T47D (cell line): ENCODE measurements at regions not wholly inside any gene's neighbourhood (a gene's known extent, or its start where the extent isn't known, plus 50 kb on each side); places are given as distances from the start of the nearest gene placed in this dataset.
"Not testable (repeated sequence)": the region's sequence is repeated elsewhere in the genome, so short reads cannot be mapped to it uniquely, and the experiment has no call there.

Experiments
- DNase-seq, 2 experiments: peaks; one replicate each; pipeline versions ENCODE4 v3.0.0 to v3.0.0-alpha.2; 2011 to 2012; ENCODE audit warnings: low read depth in 1 of 2, low spot score in 1 of 2
- JUND ChIP-seq: IDR thresholded peaks from 2 replicates; pipeline ENCODE4 v1.6.1; 2012; ENCODE audit warnings: low read depth
- in situ Hi-C: cut with HindIII; loops from 2 replicates; pipeline ENCODE4 v1.10.0; 2016; ENCODE audit warnings: low sequenced_read_pairs, low pct_unique_long_range_greater_than_20kb

GRCh38 chr22:33971561-33971961 is 51.3 kb upstream of the LARGE1 start:
- in situ Hi-C loops = no loop called here
- no peak for TF ChIP-seq JUND
- DNase-seq = no peak

GRCh38 chr22:33975841-33976240 is 55.6 kb upstream of the LARGE1 start:
- TF ChIP-seq JUND = no peak
- in situ Hi-C loops = no loop called here
- no peak for DNase-seq

GRCh38 chr22:33983558-33983957 is 63.3 kb upstream of the LARGE1 start:
- no peak for TF ChIP-seq JUND
- in situ Hi-C loops = no loop called here
- no peak for DNase-seq

GRCh38 chr22:33984211-33984610 is 63.9 kb upstream of the LARGE1 start:
- TF ChIP-seq JUND = no peak
- in situ Hi-C loops = no loop called here
- no peak for DNase-seq

GRCh38 chr22:33984656-33985285 is 64.5 kb upstream of the LARGE1 start:
- TF ChIP-seq JUND = no peak
- no peak for DNase-seq
- in situ Hi-C loops = no loop called here

GRCh38 chr22:33985506-33985905 is 65.2 kb upstream of the LARGE1 start:
- TF ChIP-seq JUND = no peak
- in situ Hi-C loops = no loop called here
- no peak for DNase-seq

- in situ Hi-C loops = no loop called here
- DNase-seq = no peak
- no peak for TF ChIP-seq JUND
These were observed 66.0 kb upstream of the LARGE1 start for GRCh38 chr22:33986167-33986771.

GRCh38 chr22:33986954-33987353 is 66.7 kb upstream of the LARGE1 start:
- DNase-seq = no peak
- in situ Hi-C loops = no loop called here
- TF ChIP-seq JUND = no peak

- DNase-seq, in situ Hi-C loops: not testable (repeated sequence)
These were observed 69.0 kb upstream of the LARGE1 start for GRCh38 chr22:33989263-33989662.

- TF ChIP-seq JUND = no peak
- no peak for DNase-seq
- in situ Hi-C loops = no loop called here
These were observed 71.3 kb upstream of the LARGE1 start for GRCh38 chr22:33991620-33992019.

- no peak for TF ChIP-seq JUND
These were observed 76.5 kb upstream of the LARGE1 start for GRCh38 chr22:33996824-33997223.

GRCh38 chr22:34000879-34001526 is 80.7 kb upstream of the LARGE1 start:
- DNase-seq = no peak
- in situ Hi-C loops = no loop called here
- no peak for TF ChIP-seq JUND

More at GRCh38 chr22:33996824-33997223, 76.5 kb upstream of the LARGE1 start:
- in situ Hi-C loops = no loop called here
- no peak for DNase-seq

GRCh38 chr22:34001701-34002466 is 81.6 kb upstream of the LARGE1 start:
- DNase-seq = no peak
- in situ Hi-C loops = no loop called here

More at GRCh38 chr22:34001701-34002466, 81.6 kb upstream of the LARGE1 start:
- TF ChIP-seq JUND = no peak
